HT-29 (cell line): ENCODE measurements at regions not wholly inside any gene's neighbourhood (a gene's known extent, or its start where the extent isn't known, plus 50 kb on each side); places are given as distances from the start of the nearest gene placed in this dataset.
"Not testable (repeated sequence)": the region's sequence is repeated elsewhere in the genome, so short reads cannot be mapped to it uniquely, and the experiment has no call there.

ENCODE experiments used
- DNase-seq: peaks from one replicate; pipeline ENCODE4 v3.0.0-alpha.2; 2015; ENCODE audit warnings: low spot score

GRCh38 chr10:78339251-78339650, 305.6 kb downstream of the RPS24 start:
- no peak for DNase-seq

- DNase-seq: no peak
Observed at GRCh38 chr10:78341953-78342614, 308.4 kb downstream of the RPS24 start.

- DNase-seq: no peak
Observed at GRCh38 chr10:78342827-78343653, 309.4 kb downstream of the RPS24 start.

GRCh38 chr10:78344257-78344656, 310.6 kb downstream of the RPS24 start:
- not testable (repeated sequence) for DNase-seq

GRCh38 chr10:78345515-78345914, 311.9 kb downstream of the RPS24 start:
- DNase-seq: not testable (repeated sequence)

GRCh38 chr10:78346721-78347120, 313.1 kb downstream of the RPS24 start:
- DNase-seq: no peak

GRCh38 chr10:78348411-78349164, 314.9 kb downstream of the RPS24 start:
- no peak for DNase-seq

GRCh38 chr10:78349165-78349516, 315.5 kb downstream of the RPS24 start:
- no peak for DNase-seq

GRCh38 chr10:78349911-78350663, 316.4 kb downstream of the RPS24 start:
- no peak for DNase-seq

- DNase-seq: no peak
Observed at GRCh38 chr10:78351283-78351682, 317.6 kb downstream of the RPS24 start.

- DNase-seq: no peak
Observed at GRCh38 chr10:78351809-78352208, 318.1 kb downstream of the RPS24 start.

GRCh38 chr10:78353636-78354035, 320.0 kb downstream of the RPS24 start:
- DNase-seq: no peak

- no peak for DNase-seq
Observed at GRCh38 chr10:78354101-78354500, 320.4 kb downstream of the RPS24 start.

GRCh38 chr10:78356291-78356900, 322.7 kb downstream of the RPS24 start:
- no peak for DNase-seq

GRCh38 chr10:78357141-78358063, 323.7 kb downstream of the RPS24 start:
- DNase-seq: no peak

GRCh38 chr10:78358351-78358750, 324.7 kb downstream of the RPS24 start:
- no peak for DNase-seq

- no peak for DNase-seq
Observed at GRCh38 chr10:78358982-78359381, 325.3 kb downstream of the RPS24 start.

GRCh38 chr10:78359640-78360091, 326.0 kb downstream of the RPS24 start:
- no peak for DNase-seq

GRCh38 chr10:78360284-78360683, 326.6 kb downstream of the RPS24 start:
- no peak for DNase-seq

GRCh38 chr10:78361031-78361430, 327.4 kb downstream of the RPS24 start:
- no peak for DNase-seq
